HG03520 (cell line): ENCODE measurements at regions not wholly inside any gene's neighbourhood (a gene's known extent, or its start where the extent isn't known, plus 50 kb on each side); places are given as distances from the start of the nearest gene placed in this dataset.

Experiments
- ATAC-seq: cut with Tn5 transposase; IDR thresholded peaks from one replicate; pipeline ENCODE4 v1.9.1; 2021; ENCODE audit warnings: mild to moderate bottlenecking, moderate library complexity; ENCODE audit not compliant: unreplicated experiment

GRCh38 chr20:60354024-60354580 lies 395.9 kb downstream of the CDH26 start:
- no peak for ATAC-seq

GRCh38 chr20:60358101-60358500 lies 399.9 kb downstream of the CDH26 start:
- ATAC-seq: no peak

- ATAC-seq: no peak
These were observed 400.8 kb downstream of the CDH26 start for GRCh38 chr20:60359010-60359409.

GRCh38 chr20:60361761-60362395 lies 403.7 kb downstream of the CDH26 start:
- no peak for ATAC-seq

- no peak for ATAC-seq
These were observed 404.3 kb downstream of the CDH26 start for GRCh38 chr20:60362531-60362930.

- ATAC-seq: no peak
These were observed 405.5 kb downstream of the CDH26 start for GRCh38 chr20:60363698-60364097.

- no peak for ATAC-seq
These were observed 406.9 kb downstream of the CDH26 start for GRCh38 chr20:60365064-60365666.

GRCh38 chr20:60365882-60366281 lies 407.7 kb downstream of the CDH26 start:
- ATAC-seq: no peak

GRCh38 chr20:60371384-60371783 lies 413.2 kb downstream of the CDH26 start:
- no peak for ATAC-seq

- ATAC-seq: no peak
These were observed 414.1 kb downstream of the CDH26 start for GRCh38 chr20:60372275-60372674.

- ATAC-seq: no peak
These were observed 414.6 kb downstream of the CDH26 start for GRCh38 chr20:60372822-60373221.

GRCh38 chr20:60378620-60379019 lies 420.4 kb downstream of the CDH26 start:
- no peak for ATAC-seq

GRCh38 chr20:60381643-60382400 lies 423.6 kb downstream of the CDH26 start:
- ATAC-seq: no peak

- ATAC-seq: no peak
These were observed 431.2 kb downstream of the CDH26 start for GRCh38 chr20:60389441-60389840.

- no peak for ATAC-seq
These were observed 431.7 kb downstream of the CDH26 start for GRCh38 chr20:60389882-60390281.

GRCh38 chr20:60395991-60396390 lies 437.8 kb downstream of the CDH26 start:
- no peak for ATAC-seq

- no peak for ATAC-seq
These were observed 442.3 kb downstream of the CDH26 start for GRCh38 chr20:60400567-60400966.

- no peak for ATAC-seq
These were observed 444.2 kb downstream of the CDH26 start for GRCh38 chr20:60402189-60403058.

- ATAC-seq: no peak
These were observed 445.0 kb downstream of the CDH26 start for GRCh38 chr20:60403105-60403741.

GRCh38 chr20:60407011-60407771 lies 449.0 kb downstream of the CDH26 start:
- no peak for ATAC-seq
